ENCODE measurements at regions not wholly inside any gene's neighbourhood (a gene's known extent, or its start where the extent isn't known, plus 50 kb on each side); places are given as distances from the start of the nearest gene placed in this dataset.

- TF ChIP-seq CTCF (IDR thresholded peaks at IDR 0.05) (no peak), POLR2A (IDR thresholded peaks at IDR 0.05; ENCODE audit: low read depth) (no peak), EP300 (IDR thresholded peaks at IDR 0.05) (no peak)
These were observed 201.1 kb downstream of the TFAP2B start for GRCh38 chr6:51019806-51020205.
